Mesothelial cell of epicardium (in vitro differentiated cells): ENCODE measurements at regions not wholly inside any gene's neighbourhood (a gene's known extent, or its start where the extent isn't known, plus 50 kb on each side); places are given as distances from the start of the nearest gene placed in this dataset.

Experiments used
- DNase-seq, 2 experiments: peaks; one replicate each; pipeline ENCODE4 v3.0.0; 2021; ENCODE audit warnings: low spot score in 2 of 2; ENCODE audit not compliant: unreplicated experiment in 2 of 2
- H3K27ac Mint-ChIP-seq: 2 replicates; pipeline ENCODE4 v1.8.0; 2021; ENCODE audit warnings: mixed read lengths
- H3K27me3 Mint-ChIP-seq: 2 replicates; pipeline ENCODE4 v1.8.0; 2021; ENCODE audit warnings: low read depth, mixed read lengths
- H3K36me3 Mint-ChIP-seq: 2 replicates; pipeline ENCODE4 v1.8.0; 2021; ENCODE audit warnings: mixed read lengths
- H3K4me1 Mint-ChIP-seq: 2 replicates; pipeline ENCODE4 v1.8.0; 2021; ENCODE audit warnings: mixed read lengths
- H3K4me3 Mint-ChIP-seq: 2 replicates; pipeline ENCODE4 v1.8.0; 2021; ENCODE audit warnings: mild to moderate bottlenecking, moderate library complexity, mixed read lengths
- H3K9me3 Mint-ChIP-seq: 2 replicates; pipeline ENCODE4 v1.8.0; 2021; ENCODE audit warnings: mixed read lengths
- CTCF ChIP-seq: fragments of 200-600 bp; sonication (generic); IDR thresholded peaks from one replicate; pipeline ENCODE4 v1.5.0; 2021; ENCODE audit warnings: antibody characterized with exemption; ENCODE audit not compliant: unreplicated experiment

GRCh38 chr2:217290467-217290866 is 430.6 kb upstream of the TNP1 start:
- H3K36me3 Mint-ChIP-seq = peaks cover 10% of the 10 kb centered on the region
- H3K9me3 Mint-ChIP-seq = peaks cover 13% of the 10 kb centered on the region
- H3K4me3 Mint-ChIP-seq = no peak overlapping the region
- no peak for TF ChIP-seq CTCF
- DNase-seq = no peak
- H3K4me1 Mint-ChIP-seq = peaks cover 48% of the 10 kb centered on the region
- H3K27ac Mint-ChIP-seq = peak overlapping the region; percentile 87
- H3K27me3 Mint-ChIP-seq = peaks cover 2% of the 10 kb centered on the region

DNA sequence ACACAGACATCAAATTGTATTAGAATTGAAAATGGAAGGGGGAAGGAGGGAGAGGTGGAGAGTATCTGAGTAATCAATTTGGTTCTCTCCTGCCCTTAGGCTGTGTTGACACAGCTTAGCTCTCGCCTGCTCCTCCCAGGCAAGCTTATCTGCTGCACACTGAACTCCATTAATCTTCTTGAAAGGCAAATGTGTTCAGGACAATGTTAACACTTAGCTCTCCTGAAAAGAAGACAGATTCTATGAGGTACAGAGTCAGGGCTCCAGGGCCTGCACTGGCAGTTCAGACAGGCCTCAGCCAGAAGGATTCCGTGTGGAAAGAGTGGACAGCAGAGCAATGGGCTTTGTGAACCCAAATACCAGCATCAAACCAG is 430.0 kb upstream of the TNP1 start:
- H3K9me3 Mint-ChIP-seq = peaks cover 13% of the 10 kb centered on the region
- H3K27ac Mint-ChIP-seq = peak overlapping the region; percentile 87
- peaks cover 54% of the 10 kb centered on the region for H3K4me1 Mint-ChIP-seq
- DNase-seq = no peak
- H3K36me3 Mint-ChIP-seq = peaks cover 10% of the 10 kb centered on the region
- peaks cover 2% of the 10 kb centered on the region for H3K27me3 Mint-ChIP-seq
- H3K4me3 Mint-ChIP-seq = no peak overlapping the region
- TF ChIP-seq CTCF = no peak

DNA sequence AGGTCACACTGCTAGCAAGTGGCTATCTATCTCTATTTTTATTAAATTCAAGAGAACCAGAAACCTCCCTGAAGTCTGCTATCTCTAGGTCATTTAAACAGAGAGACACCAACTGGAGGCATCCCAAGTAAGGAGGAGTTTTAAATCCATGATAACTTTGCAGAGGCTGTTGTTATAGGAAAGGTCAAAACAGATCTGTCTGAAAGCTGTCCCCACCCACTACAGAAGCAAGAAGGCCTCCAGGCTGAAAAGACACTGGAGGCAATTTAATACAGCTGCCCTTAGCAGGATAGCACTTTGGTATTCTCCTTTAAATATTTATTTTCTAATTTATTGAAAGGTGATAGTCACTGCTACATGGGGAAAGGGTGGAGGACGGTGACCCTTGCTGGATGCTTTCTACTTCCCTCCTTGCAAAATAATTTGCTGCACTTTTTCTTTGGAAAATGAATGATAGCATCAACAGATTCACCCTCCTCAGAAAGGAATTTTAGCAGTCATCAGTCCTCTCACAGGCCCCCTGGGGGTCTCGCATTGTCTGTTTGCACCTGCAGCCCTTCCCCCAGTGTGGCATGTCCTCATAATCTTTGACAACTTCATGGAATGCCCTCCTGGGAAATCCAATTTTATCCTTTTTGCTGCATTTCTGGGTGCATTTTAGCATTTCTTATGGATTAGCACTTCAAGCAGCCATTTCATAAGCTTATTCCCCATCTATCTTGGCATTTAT is 429.5 kb upstream of the TNP1 start:
- Mint-ChIP-seq H3K4me1 (peaks cover 55% of the 10 kb centered on the region), H3K27ac (peak overlapping the region; percentile 87), H3K36me3 (peaks cover 10% of the 10 kb centered on the region), H3K27me3 (peaks cover 2% of the 10 kb centered on the region), H3K9me3 (peaks cover 13% of the 10 kb centered on the region), H3K4me3 (no peak overlapping the region)
- DNase-seq = no peak
- TF ChIP-seq CTCF = no peak

DNA sequence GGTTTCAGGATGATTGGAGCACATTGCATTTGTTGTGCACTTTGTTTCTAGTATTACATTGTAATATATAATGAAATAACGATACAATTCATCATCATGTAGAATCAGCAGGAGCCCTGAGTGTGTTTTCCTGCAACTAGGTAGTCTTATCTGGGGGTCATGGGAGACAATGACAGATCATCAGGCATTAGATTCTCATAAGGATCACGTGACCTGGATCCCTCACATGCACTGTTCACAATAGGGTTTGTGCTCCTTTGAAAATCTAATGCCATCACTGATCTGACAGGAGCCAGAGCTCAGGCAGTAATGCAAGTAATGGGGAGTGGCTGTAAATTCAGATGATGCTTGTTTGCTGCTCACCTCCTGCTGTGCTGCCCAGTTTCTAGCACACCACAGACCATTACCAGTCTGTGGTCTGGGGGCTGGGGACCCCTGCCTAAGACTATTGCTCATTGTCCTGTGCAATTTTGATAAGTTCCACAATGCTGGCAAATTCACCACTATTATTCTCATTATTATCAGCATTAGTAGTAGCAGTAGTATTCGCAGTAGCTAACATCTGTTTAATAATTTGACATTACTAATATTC is 428.7 kb upstream of the TNP1 start:
- TF ChIP-seq CTCF = no peak
- no peak overlapping the region for H3K27ac Mint-ChIP-seq
- peaks cover 2% of the 10 kb centered on the region for H3K27me3 Mint-ChIP-seq
- H3K9me3 Mint-ChIP-seq = peaks cover 13% of the 10 kb centered on the region
- H3K4me3 Mint-ChIP-seq = no peak overlapping the region
- H3K4me1 Mint-ChIP-seq = peaks cover 58% of the 10 kb centered on the region
- H3K36me3 Mint-ChIP-seq = peaks cover 10% of the 10 kb centered on the region
- no peak for DNase-seq

GRCh38 chr2:217286833-217287232 is 427.0 kb upstream of the TNP1 start:
- Mint-ChIP-seq H3K9me3 (peaks cover 13% of the 10 kb centered on the region), H3K27ac (no peak overlapping the region), H3K4me3 (no peak overlapping the region), H3K27me3 (no peaks in the 10 kb centered on the region), H3K4me1 (peaks cover 65% of the 10 kb centered on the region), H3K36me3 (peaks cover 10% of the 10 kb centered on the region)
- DNase-seq = no peak
- no peak for TF ChIP-seq CTCF
